CD14-positive monocyte (primary cell): ENCODE measurements at regions not wholly inside any gene's neighbourhood (a gene's known extent, or its start where the extent isn't known, plus 50 kb on each side); places are given as distances from the start of the nearest gene placed in this dataset.

Experiments used
- DNase-seq, 3 donors: peaks; one replicate each; pipeline ENCODE4 v3.0.0-alpha.2; 2011 to 2022
- H2AFZ ChIP-seq: 2 replicates; pipeline ENCODE4 v1.6.0; 2012; ENCODE audit warnings: mild to moderate bottlenecking, low read depth, low read length, inconsistent platforms; ENCODE audit not compliant: insufficient read depth, poor library complexity, severe bottlenecking
- H3K27ac ChIP-seq, 2 donors: 1 replicate in 1 of 2; 2 replicates in 1 of 2; pipeline ENCODE4 v1.5.1; 2012 to 2013; ENCODE audit warnings: low read length in 2 of 2, control low read depth in 1 of 2, inconsistent platforms in 1 of 2, low read depth in 1 of 2, mild to moderate bottlenecking in 1 of 2
- H3K27me3 ChIP-seq, 2 donors: one replicate each; pipeline versions ENCODE4 v1.6.0 to v1.6.1; 2011 to 2013; ENCODE audit warnings: low read length in 2 of 2; ENCODE audit not compliant: control insufficient read depth in 2 of 2, insufficient read depth in 2 of 2
- H3K36me3 ChIP-seq, 2 donors: replicated peaks in 1 of 2; 1 replicate in 1 of 2; 2 replicates in 1 of 2; pipeline versions ENCODE4 v1.5.1 to v1.6.1; 2012 to 2013; ENCODE audit warnings: low read length in 2 of 2, control low read depth in 1 of 2, inconsistent platforms in 1 of 2, mild to moderate bottlenecking in 1 of 2; ENCODE audit not compliant: insufficient read depth in 2 of 2, control insufficient read depth in 1 of 2
- H3K4me1 ChIP-seq, 2 donors: 1 replicate in 1 of 2; 2 replicates in 1 of 2; pipeline versions ENCODE4 v1.5.1 to v1.6.1; 2012 to 2013; ENCODE audit warnings: low read length in 2 of 2, control low read depth in 1 of 2, inconsistent platforms in 1 of 2, mild to moderate bottlenecking in 1 of 2, moderate library complexity in 1 of 2; ENCODE audit not compliant: insufficient read depth in 2 of 2, control insufficient read depth in 1 of 2
- H3K4me2 ChIP-seq: replicated peaks from 2 replicates; pipeline ENCODE3; 2012; ENCODE audit warnings: low read length, moderate library complexity, mild to moderate bottlenecking; ENCODE audit not compliant: poor library complexity, severe bottlenecking; ENCODE audit errors: extremely low read depth
- H3K4me3 ChIP-seq, 3 experiments: fragments of 200-600 bp in 1 of 3; sonication (generic) in 1 of 3; replicated peaks in 1 of 3; 1 replicate in 2 of 3; 2 replicates in 1 of 3; pipeline ENCODE4 v1.5.1; 2011 to 2013; ENCODE audit warnings: low read length in 3 of 3, mild to moderate bottlenecking in 3 of 3, control low read depth in 2 of 3, low read depth in 2 of 3, inconsistent platforms in 1 of 3, moderate library complexity in 1 of 3
- H3K79me2 ChIP-seq: 2 replicates; pipeline ENCODE4 v1.6.0; 2012; ENCODE audit warnings: mild to moderate bottlenecking, control low read depth, inconsistent platforms, low read length, moderate library complexity; ENCODE audit not compliant: insufficient read depth
- H3K9ac ChIP-seq: 2 replicates; pipeline ENCODE4 v1.6.0; 2017; ENCODE audit warnings: low read length, mild to moderate bottlenecking; ENCODE audit not compliant: insufficient read depth, poor library complexity, severe bottlenecking
- H3K9me3 ChIP-seq, 2 donors: replicated peaks in 1 of 2; 1 replicate in 1 of 2; 2 replicates in 1 of 2; pipeline versions ENCODE4 v1.5.1 to v1.6.1; 2012 to 2013; ENCODE audit warnings: low read length in 2 of 2, control low read depth in 1 of 2; ENCODE audit not compliant: control insufficient read depth in 1 of 2, insufficient read depth in 1 of 2
- H4K20me1 ChIP-seq: 2 replicates; pipeline ENCODE4 v1.6.0; 2012; ENCODE audit warnings: mild to moderate bottlenecking, low read length, control low read depth, moderate library complexity; ENCODE audit not compliant: insufficient read depth
- H3K27ac Mint-ChIP-seq, 7 donors: one replicate each; pipeline ENCODE4 v1.8.0; 2020; ENCODE audit warnings: mild to moderate bottlenecking in 7 of 7, mixed read lengths in 7 of 7, moderate library complexity in 6 of 7, inconsistent platforms in 2 of 7
- H3K27me3 Mint-ChIP-seq, 3 donors: one replicate each; pipeline ENCODE4 v1.8.0; 2021 to 2022; ENCODE audit warnings: low read depth in 3 of 3, mild to moderate bottlenecking in 3 of 3, mixed read lengths in 3 of 3, moderate library complexity in 3 of 3, inconsistent platforms in 1 of 3
- H3K36me3 Mint-ChIP-seq, 2 donors: one replicate each; pipeline ENCODE4 v1.8.0; 2020; ENCODE audit warnings: mixed read lengths in 2 of 2, inconsistent platforms in 1 of 2, mild to moderate bottlenecking in 1 of 2
- H3K4me1 Mint-ChIP-seq: one replicate; pipeline ENCODE4 v1.8.0; 2020; ENCODE audit warnings: mild to moderate bottlenecking, mixed read lengths
- H3K4me3 Mint-ChIP-seq, 2 donors: one replicate each; pipeline ENCODE4 v1.8.0; 2020; ENCODE audit warnings: mild to moderate bottlenecking in 2 of 2, mixed read lengths in 2 of 2, moderate library complexity in 1 of 2
- H3K9me3 Mint-ChIP-seq, 7 donors: one replicate each; pipeline ENCODE4 v1.8.0; 2020 to 2022; ENCODE audit warnings: mixed read lengths in 7 of 7, mild to moderate bottlenecking in 6 of 7, moderate library complexity in 6 of 7, inconsistent platforms in 2 of 7
- CTCF ChIP-seq: fragments of 200-600 bp; IDR thresholded peaks from one replicate; pipeline ENCODE4 v1.8.0; 2022; ENCODE audit warnings: antibody characterized with exemption, mild to moderate bottlenecking
- WGBS: methylation state at CpG from one replicate; pipeline ENCODE4 v1.1.5; 2013; ENCODE audit warnings: missing lambda C conversion rate; ENCODE audit not compliant: insufficient coverage; 5-methylcytosine and 5-hydroxymethylcytosine counted together
- intact Hi-C, 2 donors: fragments of 100-400 bp; cut with micrococcal nuclease; formaldehyde crosslinking; loops; one replicate each; pipeline versions ENCODE4 v1.15.0 to v1.15.1; 2023

DNA sequence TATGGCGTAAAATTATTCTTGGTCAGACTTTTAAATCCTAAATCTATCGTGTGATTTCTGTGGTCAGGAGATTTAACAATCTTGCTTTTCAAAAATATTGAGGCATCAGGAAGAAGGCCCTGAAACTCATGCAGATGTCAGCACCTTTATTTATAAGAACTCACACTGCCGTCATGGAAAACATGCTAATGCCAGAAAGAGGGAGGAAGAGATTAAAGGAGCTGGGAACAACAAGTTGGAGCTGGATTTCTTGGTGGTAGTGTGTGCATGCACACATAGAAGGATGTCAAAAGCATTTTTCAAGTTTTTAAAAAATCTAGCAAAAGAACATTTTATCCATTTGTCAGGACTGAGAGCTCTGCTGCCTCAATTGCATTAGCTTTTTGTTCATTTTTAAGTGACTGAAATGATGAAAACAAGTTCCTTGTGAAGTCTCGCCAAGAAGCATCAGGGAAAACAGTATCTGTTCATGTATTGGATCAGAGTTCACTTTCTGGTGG, 342.5 kb downstream of the SPRY2 start:
- Mint-ChIP-seq H3K36me3 (no peaks in the 10 kb centered on the region), H3K9me3 (no peaks in the 10 kb centered on the region), H3K27me3 (peaks cover 0 to 1% (median 0%) of the 10 kb centered on the region in 3 donors), H3K4me3 (no peak overlapping the region), H3K4me1 (no peaks in the 10 kb centered on the region), H3K27ac (peak overlapping the region in 1 of 7 donors; percentile 46)
- H3K9ac ChIP-seq: no peak overlapping the region
- H3K4me3 ChIP-seq: no peak overlapping the region
- DNase-seq: no peak
- no peaks in the 10 kb centered on the region for H3K4me1 ChIP-seq
- H3K36me3 ChIP-seq: no peaks in the 10 kb centered on the region
- no peak overlapping the region for H3K4me2 ChIP-seq
- no peak for TF ChIP-seq CTCF
- H3K79me2 ChIP-seq: no peaks in the 10 kb centered on the region
- no peaks in the 10 kb centered on the region for H3K9me3 ChIP-seq
- no peaks in the 10 kb centered on the region for H4K20me1 ChIP-seq
- H2AFZ ChIP-seq: no peak overlapping the region
- H3K27ac ChIP-seq: no peak overlapping the region
- H3K27me3 ChIP-seq: no peaks in the 10 kb centered on the region
- intact Hi-C loops: no loop called here
- 100% methylated on average over 1 of the region's 4 CpGs for WGBS

- H3K36me3 ChIP-seq: no peaks in the 10 kb centered on the region
- intact Hi-C loops: no loop called here
- Mint-ChIP-seq H3K36me3 (no peaks in the 10 kb centered on the region), H3K9me3 (no peaks in the 10 kb centered on the region), H3K27me3 (peaks cover 0 to 1% (median 0%) of the 10 kb centered on the region in 3 donors), H3K4me3 (no peak overlapping the region), H3K27ac (no peak overlapping the region), H3K4me1 (no peaks in the 10 kb centered on the region)
- H4K20me1 ChIP-seq: no peaks in the 10 kb centered on the region
- no peak overlapping the region for H3K4me2 ChIP-seq
- DNase-seq: no peak
- no peaks in the 10 kb centered on the region for H3K27me3 ChIP-seq
- H3K4me3 ChIP-seq: no peak overlapping the region
- H3K79me2 ChIP-seq: no peaks in the 10 kb centered on the region
- H3K9ac ChIP-seq: no peak overlapping the region
- no peak overlapping the region for H3K27ac ChIP-seq
- no peak for TF ChIP-seq CTCF
- no peaks in the 10 kb centered on the region for H3K9me3 ChIP-seq
- no peaks in the 10 kb centered on the region for H3K4me1 ChIP-seq
- H2AFZ ChIP-seq: no peak overlapping the region
- no CpG with 5 or more reads among the region's 3 CpGs for WGBS
Observed at GRCh38 chr13:79997244-79997643, 343.7 kb downstream of the SPRY2 start.
